Pulmonary artery endothelial cell (primary cell): ENCODE measurements at regions not wholly inside any gene's neighbourhood (a gene's known extent, or its start where the extent isn't known, plus 50 kb on each side); places are given as distances from the start of the nearest gene placed in this dataset.

Source experiments
- DNase-seq: peaks from one replicate; pipeline ENCODE4 v3.0.0-alpha.2; 2011; ENCODE audit warnings: low read depth, low spot score

DNA sequence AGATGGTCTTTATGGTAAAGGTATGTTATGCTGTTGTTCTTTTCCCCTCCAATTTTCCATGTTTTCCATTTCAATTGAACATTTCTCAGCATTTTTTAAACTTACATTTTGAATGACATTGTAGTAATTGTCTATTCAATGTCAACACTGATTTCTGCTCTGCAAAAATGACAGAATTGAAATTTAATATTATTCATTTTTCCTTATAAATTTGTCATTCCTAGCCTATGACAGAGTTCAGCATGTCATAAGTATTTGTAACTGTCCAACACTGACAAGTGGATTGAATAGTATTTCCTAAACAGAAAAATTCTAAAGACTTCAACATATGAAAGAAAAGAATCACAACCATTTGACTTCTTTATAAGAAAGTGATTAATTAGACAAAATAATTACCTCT is 1478.3 kb upstream of the CDH6 start:
- no peak for DNase-seq

DNA sequence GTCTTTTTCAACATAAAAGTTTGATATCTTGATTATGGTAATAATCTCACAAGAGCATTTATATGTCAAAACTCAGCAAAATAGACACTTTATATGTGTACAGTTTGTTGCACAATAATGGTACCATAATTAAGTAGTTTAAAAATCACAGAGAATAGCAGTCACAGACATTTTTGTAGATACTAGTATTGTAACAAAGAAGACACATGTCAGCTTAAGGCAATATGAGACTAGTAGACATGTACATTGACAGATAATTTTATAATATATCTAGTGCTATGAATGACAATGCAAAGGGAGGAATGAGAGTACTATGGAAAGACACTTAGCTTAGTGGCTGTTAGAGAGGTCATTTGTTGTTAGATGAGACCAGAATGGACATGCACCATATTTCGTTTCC is 1490.6 kb upstream of the CDH6 start:
- no peak for DNase-seq

DNA sequence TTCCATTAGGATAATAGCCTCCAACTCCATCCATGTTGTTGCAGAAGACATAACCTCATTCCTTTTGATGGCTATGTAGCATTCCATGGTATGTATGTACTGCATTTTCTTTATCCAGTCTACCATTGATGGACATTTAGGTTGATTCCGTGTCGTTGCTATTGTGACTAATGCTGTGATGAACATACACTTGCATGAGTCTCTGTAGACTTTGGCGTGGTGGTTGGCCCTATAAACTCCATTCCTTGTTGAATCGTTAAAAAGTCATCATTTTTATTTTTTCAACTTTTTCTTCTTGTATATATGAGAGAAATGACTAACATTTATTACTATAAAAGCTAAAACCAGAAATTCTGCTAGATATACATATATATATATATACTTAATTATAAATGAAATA is 1491.9 kb upstream of the CDH6 start:
- DNase-seq, result no peak

DNA sequence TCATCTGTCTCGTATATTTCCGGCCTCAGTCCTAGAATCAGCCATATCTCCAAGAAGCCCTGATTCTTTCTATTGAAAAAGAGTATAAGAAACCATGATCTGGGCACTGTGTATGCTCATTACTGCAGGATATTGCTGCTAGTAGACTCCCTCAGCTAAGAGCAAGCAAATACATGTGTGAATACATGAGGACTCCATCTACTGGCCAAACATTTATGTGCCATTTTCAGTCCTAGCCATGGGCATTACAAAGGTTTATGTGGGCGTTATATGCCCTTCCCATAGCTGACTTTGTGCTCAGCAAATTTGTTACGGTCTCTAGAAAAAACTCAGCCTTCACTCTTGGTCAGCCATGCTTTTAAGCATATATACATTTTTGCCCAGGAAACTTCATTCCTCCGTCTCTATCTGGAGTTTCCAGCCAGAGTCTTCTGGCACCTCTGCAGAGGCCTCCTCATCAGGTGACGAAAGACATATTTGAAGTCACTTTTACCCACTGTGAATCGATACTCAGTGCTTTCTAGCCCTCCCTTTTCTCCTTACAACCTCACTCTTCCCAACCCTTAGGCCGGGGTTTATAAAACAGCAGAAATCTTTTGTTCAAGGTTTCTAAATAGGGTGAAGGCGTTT is 1495.6 kb upstream of the CDH6 start:
- DNase-seq, result no peak

DNA sequence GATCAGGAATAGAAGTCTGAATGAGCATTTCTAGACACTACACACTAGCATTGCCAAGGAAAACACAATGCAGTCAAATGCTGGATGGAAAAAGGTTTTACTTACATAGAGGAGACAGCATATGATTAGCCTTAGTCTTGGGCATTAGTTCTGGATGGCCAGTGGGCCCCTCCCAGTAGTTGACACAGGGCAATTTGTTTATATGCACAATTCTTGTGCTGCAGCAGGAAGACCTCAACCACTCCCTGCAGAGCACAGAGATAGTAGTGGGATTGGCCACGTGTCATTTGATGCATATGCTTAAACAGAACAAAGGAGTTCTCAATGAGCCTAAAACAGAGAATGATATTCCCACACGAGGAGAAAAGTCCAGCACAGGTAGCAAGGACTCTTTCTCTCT is 1496.2 kb upstream of the CDH6 start:
- no peak for DNase-seq

DNA sequence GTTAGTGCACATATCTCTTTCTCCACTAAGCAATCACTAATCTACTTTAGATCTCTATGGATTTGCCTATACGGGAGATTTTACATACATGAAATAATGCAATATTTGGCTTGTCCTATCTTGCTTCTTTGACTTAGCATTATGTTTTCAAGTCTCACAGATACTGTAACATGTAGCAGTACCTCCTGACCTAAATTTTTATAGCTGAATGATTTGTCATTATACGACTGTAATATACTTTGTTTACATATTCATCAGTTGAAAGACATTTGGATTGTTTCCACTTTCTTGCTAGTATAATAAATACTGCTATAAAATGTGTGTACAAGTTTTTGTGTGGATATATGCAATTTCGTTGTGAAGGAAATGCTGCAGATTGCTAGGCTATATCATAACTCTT is 1520.8 kb upstream of the CDH6 start:
- no peak for DNase-seq

DNA sequence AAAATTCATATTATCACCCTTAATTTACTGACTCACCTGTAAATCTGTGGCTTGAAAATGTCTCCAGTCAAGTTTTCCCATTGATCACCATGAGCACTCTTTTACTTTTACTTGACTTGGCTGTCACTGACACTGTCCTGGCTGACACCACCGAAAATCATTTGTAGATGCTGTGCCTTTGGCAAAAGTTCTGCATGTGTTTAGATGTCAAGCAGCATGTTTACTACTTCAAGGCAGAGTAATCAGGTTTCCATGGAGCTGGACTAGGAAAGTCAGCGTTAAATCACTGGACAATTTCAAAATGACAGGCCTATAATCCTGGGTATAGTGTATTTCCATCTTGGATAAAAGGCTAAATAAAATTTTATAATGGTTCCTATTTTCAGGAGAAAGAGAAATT is 1530.6 kb upstream of the CDH6 start:
- DNase-seq, result no peak

DNA sequence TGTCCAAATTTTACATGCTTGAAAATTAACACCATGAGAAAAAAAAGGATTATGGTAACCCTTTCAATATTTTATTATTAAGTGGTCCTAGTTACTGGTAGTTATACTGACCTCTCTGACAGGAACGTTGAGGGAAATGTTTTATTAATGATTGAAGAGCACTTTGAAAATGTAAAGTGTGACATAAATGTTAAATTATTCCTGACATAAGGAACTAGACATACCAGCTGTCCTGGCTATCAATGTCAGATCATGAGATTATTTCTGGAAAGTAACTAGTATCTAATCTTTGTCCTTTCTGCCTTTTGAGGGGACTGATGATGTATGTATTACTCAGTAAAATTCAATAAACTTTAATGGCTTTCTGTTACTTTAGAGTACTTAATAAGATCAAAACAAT is 1538.5 kb upstream of the CDH6 start:
- DNase-seq, result no peak

DNA sequence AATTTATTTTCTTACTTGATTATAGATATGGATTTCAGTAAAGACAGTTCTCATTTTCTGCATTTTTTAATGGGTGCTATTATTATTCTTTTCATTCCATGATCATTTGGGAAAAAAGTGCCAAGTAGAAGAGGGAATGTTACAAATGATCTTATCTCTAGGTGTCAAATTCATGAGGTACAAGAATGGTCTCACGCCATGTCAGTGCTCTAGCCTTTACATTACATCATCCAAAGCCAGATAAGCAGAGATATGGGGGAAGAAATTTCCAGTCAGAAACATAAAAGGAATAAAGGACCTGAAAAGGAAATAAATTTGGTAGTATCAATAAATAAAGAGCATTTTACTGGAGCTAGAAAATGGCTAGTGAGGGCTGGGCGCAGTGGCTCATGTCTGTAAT is 1544.2 kb upstream of the CDH6 start:
- DNase-seq, result no peak

DNA sequence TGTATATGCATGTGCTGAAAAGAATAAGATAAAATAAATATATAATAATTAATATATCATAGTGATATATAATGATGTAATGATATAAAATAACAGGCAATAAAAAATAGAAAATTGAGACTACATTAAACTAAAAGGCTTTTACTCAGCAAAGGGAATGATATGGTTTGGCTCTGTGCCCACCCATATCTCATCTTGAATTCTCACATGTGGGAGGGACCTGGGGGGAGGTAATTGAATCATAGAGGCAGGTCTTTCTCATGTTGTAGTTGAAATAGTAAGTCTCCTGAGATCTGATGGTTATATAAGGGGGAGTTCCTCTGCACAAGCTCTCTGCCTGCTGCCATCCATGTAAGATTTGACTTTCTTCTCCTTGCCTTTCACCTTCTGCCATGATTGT is 1550.9 kb upstream of the CDH6 start:
- DNase-seq, result no peak

DNA sequence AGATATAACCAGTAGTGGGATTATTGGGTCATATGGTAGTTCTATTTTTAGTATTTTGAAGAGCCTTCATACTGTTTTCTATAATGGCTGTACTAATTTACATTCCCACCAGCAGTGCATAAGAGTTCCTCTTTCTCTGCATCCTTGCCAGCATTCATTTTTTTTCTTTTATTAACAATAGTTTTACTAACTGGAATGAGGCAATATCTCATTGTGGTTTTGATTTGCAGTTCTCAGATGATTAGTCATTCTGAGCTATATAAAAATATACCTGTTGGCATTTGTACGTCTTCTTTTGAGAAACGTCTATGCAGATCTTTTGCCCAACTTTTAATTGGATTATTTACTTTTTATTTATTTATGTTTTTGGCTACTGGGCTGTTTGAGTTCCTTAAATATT is 1579.3 kb upstream of the CDH6 start:
- DNase-seq, result no peak

DNA sequence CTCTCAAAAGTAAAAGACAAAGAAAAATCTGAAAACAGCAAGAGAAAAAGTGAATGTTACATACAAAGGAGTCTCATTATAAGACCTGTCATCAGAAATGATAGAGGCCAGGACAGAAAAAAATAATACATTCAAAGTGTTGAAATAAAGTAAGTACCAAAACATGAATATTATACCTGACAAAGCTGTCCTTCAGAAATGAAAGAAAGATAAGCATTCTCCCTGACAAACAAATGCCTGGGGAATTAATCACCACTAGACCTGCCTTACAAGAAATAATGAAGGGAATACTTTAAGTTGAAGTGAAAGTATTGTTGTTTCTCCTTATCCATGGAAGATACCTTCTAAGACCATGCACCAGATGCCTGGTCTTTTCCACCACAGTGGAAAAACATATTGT is 1605.2 kb upstream of the CDH6 start:
- no peak for DNase-seq

DNA sequence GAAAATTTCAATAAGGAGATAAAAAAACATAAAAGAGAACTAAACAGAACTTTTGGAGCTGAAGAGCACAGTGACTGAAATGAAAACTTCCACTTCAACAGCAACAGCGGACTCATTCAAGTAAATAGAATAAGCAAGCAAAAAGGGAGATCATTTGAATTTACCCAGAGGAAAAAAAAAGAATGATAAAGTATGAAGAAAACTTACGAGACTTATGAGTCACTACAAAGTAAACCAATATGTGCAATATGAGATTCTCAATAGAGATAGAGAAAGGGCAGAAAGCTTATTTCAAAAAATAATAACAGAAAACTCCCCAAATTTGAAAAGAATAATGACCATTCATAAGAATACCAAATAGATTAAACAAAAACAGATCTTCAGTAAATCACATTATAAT is 1605.7 kb upstream of the CDH6 start:
- DNase-seq, result no peak

DNA sequence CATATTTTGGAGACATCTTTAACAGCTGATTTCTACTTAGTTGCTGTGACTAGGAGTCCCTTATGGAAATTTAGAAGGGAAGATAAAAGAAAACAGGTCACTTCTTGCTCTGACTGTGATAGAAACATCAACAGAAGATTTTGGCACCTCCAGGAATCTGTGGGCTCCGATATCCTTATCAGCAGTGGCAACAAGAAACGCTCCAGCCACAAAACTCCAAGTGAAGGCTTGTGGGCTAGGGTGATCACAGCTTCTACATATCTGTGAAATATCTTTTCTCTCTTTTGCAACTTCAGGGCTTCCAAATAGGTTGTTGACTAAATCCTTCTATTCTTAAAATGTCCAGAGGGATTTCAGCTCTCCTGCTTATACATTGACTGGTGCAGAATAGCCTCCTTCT is 1625.5 kb upstream of the CDH6 start:
- DNase-seq, result no peak

DNA sequence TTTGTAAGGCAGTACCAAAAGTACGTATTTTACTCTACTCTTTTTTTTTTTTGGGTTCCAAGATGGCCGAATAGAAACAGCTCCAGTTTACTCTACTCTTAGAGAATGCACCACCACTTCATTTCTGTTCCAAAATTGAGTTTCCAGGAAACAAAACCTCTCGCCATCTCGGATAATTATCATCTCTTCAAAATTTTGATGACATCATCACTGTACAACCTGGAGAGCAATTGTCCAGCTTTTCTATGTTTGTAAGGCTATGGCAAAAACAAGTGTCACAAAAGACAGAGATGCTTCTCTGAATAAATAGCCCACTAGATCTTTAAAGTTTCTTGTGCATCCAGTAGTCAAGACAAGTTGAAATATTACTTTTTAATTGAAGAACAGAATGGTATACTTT is 1631.9 kb upstream of the CDH6 start:
- DNase-seq, result no peak

DNA sequence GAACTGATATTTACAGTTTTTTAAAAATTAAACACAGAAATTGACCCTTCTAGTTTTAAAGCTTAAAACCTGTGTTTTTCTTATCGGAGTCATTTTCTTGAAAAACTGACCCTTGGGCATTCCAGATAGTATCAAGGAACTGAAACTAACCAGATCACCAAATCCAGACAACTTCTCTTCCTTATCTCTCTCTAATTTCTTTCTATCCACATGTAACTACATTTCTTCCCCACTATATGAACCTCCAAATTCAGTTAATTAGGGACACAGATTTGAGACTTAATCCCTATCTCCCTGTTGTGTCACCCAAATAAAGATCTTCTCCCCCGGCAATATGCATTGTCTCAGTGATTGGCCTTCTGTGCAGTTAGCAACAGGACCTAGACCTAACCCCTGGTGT is 1643.0 kb upstream of the CDH6 start:
- no peak for DNase-seq

DNA sequence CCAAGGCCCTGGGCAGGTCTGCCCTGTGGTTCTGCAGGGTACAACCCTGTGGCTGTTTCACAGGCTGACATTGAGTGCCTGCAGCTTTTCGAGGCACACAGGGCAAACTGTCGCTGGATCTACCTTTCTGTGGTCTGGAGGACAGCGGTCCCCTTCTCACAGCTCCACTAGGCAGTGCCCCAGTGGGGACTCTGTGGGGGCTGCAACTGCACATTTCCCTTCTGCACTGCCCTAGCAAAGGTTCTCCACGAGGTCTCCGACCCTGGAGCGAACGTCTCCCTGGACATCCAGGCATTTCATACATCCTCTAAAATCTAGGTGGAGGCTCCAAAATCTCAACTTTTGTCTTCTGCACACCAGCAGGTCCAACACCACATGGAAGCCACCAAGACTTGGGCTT is 1645.2 kb upstream of the CDH6 start:
- no peak for DNase-seq

DNA sequence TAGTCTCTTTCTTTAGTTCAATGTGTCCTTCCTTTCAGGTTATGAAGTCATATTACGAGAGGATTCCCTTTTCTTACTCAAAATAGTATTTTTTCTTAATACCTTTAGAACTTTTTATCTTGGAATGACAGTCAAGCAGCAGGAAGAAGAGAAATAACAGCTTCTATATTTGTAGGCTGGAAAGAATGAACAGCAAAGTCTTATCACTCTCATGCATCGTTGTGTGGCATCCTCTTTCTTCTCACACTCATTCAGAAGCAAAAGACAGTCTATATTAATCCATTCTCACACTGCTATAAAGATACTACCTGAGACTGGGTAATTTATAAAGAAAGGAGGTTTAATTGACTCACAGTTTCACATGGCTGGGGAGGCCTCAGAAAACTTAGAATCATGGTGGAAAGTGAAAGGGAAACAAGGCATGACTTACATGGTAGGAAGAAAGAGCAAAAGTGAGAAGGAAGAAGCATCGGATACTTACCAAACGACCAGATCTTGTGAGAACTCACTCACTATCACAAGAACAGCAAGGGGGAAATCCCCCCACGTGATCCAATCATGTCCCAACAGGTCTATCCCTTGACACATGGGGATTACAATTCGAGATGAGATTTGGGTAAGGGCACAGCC is 1646.1 kb upstream of the CDH6 start:
- DNase-seq, result no peak

DNA sequence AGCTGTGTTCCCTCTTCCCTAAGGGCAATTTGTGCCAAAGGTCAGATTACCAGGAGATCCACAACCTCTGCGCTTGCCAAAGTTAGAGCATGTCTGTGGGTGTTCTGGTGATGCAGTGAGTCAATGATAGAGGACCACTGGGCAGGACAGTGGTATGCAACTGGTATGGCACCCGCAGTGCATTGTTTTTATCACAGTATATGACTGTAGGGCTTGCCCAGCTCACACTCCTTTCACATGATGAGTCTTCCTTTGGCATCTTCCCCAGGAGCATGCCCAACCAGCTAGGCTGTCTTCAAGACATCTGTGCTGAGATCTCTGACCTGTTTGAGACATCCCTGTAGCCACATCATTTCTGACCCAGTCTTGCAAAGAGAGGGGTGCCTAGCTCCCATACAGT is 1650.0 kb upstream of the CDH6 start:
- no peak for DNase-seq

DNA sequence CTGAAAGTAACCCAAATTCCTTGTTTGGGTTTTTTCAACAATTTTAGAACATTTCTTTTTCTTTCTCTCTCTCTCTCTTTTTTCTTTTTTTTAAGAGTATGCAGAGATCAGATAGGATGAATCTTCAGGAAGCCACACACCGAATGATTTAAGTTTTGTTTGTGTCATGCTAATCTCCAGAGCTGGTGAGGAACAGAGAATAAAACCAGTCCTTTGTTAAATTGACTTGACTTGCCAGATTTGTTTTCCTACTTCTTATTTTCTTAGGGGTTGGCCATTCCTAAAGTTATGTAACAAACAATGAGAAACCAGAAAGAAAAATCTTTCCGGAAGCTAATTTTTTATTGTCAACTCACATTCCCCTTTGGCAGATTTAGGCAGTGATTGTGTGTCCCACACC is 1669.3 kb upstream of the CDH6 start:
- no peak for DNase-seq

DNA sequence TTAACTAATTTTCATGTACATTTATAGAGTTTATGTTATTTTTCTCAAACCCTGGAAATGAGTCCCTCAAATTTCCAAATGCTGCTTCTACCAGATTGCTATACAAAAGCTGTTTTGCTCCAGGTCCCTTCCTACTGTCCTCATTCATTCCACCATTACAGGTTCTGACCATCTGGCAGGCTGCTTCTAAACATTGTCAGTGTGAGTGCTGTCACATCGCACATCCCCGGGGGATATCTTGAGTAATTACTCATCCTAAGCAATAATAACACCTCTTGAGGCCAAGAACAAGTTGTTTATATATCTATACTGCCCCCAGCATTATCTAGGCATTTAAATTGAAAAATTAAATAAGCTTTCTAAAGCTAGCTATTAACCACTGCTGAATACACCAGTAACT is 1675.3 kb upstream of the CDH6 start:
- no peak for DNase-seq

DNA sequence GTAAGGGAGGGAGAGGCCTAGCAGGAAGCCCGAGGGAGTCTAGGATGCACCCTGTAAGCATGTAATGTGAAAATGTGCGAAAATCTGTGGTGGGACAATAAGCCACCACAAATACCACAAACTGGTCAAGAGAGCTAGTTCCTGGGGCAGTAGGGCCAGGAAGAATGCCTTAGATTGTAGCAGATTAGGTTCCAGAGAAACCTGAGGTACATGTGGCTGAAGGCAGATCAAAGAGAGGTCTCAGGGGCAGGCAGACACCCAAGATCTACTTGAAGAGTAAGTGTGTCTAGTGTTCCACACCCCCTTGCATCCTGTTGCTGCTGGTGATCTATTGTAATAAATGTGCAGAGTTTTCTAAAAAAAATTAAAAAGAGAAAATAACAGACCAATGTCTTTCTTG is 1677.3 kb upstream of the CDH6 start:
- DNase-seq, result no peak

DNA sequence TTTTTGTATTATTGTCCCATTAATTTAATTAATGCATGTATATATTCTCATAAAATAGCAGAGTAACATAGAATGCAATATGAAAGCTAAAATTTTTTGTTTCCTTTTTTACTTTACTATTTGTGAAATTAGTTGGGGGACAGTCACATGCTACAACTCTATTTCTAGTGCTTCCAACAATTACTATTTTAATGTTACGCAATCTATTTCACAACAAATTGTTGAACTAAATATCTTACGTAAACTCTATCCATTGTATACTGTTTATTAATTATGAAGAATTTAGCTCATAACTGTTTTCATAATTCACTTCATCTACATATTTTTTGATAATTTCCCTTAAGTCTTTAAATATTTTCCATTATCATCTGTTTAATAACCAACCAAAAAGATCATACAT is 1685.4 kb upstream of the CDH6 start:
- no peak for DNase-seq

DNA sequence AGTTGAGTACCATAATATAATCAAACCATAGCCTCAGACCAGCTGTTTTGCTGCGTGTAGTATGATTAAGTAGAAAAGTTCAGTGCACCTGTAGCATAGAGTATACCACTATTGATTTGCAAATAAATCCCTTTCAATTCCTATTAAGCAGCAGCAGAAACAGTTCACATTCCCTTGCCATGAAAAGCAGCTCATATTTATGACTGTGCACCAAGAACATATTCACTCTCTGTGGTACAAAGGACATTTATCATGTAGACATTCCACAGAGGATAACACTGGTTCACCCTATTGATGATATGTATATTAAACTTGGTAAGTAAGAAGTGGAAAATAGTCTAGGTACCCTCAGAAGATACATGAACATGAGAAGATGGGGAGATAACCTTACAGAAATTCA is 1689.1 kb upstream of the CDH6 start:
- DNase-seq, result no peak
